Body of pancreas (tissue), 4 donors: ENCODE measurements at regions not wholly inside any gene's neighbourhood (a gene's known extent, or its start where the extent isn't known, plus 50 kb on each side); places are given as distances from the start of the nearest gene placed in this dataset.

Experiments used
- POLR2A ChIP-seq, 3 donors: fragments of 450-650 bp; IDR thresholded peaks; one replicate each; pipeline ENCODE4 v1.6.1; 2016; ENCODE audit warnings: antibody characterized with exemption in 3 of 3, mild to moderate bottlenecking in 2 of 3
- TF ChIP-seq, protein P1 (sequence below), 7 experiments: fragments of 450-650 bp in 4 of 7; fragments of 200-600 bp in 3 of 7; sonication (generic) in 3 of 7; IDR thresholded peaks; one replicate each; pipeline ENCODE4 v1.5.1; 2016 to 2019; ENCODE audit warnings: antibody characterized with exemption in 7 of 7

DNA sequence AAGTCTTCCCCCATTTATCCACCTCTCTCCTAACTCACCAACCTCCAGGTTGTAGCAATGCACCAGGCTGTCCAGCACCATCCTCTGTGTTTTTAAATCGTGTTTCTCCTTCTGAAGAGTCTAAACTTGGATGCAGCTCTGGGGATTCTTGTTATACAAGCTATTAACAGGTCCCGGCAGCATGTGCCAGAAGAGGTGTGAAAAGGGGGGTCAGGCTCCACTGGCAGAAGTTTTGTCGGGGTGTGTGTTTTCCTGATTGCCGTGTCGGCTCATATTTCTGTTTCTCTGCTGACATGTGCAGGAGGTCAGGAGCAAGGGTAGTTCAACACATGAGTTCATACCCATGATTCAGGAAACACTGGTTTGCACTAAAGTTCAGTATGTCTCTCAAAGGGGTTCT lies 658.6 kb upstream of the CAMK1G start:
- TF ChIP-seq, protein P1, sequence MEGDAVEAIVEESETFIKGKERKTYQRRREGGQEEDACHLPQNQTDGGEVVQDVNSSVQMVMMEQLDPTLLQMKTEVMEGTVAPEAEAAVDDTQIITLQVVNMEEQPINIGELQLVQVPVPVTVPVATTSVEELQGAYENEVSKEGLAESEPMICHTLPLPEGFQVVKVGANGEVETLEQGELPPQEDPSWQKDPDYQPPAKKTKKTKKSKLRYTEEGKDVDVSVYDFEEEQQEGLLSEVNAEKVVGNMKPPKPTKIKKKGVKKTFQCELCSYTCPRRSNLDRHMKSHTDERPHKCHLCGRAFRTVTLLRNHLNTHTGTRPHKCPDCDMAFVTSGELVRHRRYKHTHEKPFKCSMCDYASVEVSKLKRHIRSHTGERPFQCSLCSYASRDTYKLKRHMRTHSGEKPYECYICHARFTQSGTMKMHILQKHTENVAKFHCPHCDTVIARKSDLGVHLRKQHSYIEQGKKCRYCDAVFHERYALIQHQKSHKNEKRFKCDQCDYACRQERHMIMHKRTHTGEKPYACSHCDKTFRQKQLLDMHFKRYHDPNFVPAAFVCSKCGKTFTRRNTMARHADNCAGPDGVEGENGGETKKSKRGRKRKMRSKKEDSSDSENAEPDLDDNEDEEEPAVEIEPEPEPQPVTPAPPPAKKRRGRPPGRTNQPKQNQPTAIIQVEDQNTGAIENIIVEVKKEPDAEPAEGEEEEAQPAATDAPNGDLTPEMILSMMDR (IDR thresholded peaks at IDR 0.05), result no peak
- TF ChIP-seq POLR2A (IDR thresholded peaks at IDR 0.05), result no peak
